Vagina (tissue), 2 donors: ENCODE measurements at regions not wholly inside any gene's neighbourhood (a gene's known extent, or its start where the extent isn't known, plus 50 kb on each side); places are given as distances from the start of the nearest gene placed in this dataset.

Source experiments
- POLR2A ChIP-seq, 2 donors: fragments of 450-650 bp; IDR thresholded peaks; one replicate each; pipeline ENCODE4 v1.6.1; 2017; ENCODE audit warnings: antibody characterized with exemption in 2 of 2, mild to moderate bottlenecking in 2 of 2, moderate library complexity in 2 of 2
- POLR2AphosphoS5 ChIP-seq, 2 donors: sonication (generic); formaldehyde crosslinking; IDR thresholded peaks; one replicate each; pipeline ENCODE4 v1.9.0; 2017; ENCODE audit warnings: antibody characterized with exemption in 2 of 2, mild to moderate bottlenecking in 2 of 2, low read depth in 1 of 2; ENCODE audit not compliant: insufficient read depth in 1 of 2
- TF ChIP-seq, protein P1 (sequence below), 3 experiments: fragments of 450-650 bp in 2 of 3; fragments of 200-600 bp in 1 of 3; sonication (generic) in 1 of 3; IDR thresholded peaks; one replicate each; pipeline ENCODE4 v1.5.1; 2017 to 2019; ENCODE audit warnings: antibody characterized with exemption in 3 of 3, mild to moderate bottlenecking in 2 of 3, moderate library complexity in 2 of 3

- TF ChIP-seq, protein P1, sequence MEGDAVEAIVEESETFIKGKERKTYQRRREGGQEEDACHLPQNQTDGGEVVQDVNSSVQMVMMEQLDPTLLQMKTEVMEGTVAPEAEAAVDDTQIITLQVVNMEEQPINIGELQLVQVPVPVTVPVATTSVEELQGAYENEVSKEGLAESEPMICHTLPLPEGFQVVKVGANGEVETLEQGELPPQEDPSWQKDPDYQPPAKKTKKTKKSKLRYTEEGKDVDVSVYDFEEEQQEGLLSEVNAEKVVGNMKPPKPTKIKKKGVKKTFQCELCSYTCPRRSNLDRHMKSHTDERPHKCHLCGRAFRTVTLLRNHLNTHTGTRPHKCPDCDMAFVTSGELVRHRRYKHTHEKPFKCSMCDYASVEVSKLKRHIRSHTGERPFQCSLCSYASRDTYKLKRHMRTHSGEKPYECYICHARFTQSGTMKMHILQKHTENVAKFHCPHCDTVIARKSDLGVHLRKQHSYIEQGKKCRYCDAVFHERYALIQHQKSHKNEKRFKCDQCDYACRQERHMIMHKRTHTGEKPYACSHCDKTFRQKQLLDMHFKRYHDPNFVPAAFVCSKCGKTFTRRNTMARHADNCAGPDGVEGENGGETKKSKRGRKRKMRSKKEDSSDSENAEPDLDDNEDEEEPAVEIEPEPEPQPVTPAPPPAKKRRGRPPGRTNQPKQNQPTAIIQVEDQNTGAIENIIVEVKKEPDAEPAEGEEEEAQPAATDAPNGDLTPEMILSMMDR (IDR thresholded peaks at IDR 0.05) = no peak
- TF ChIP-seq POLR2A (IDR thresholded peaks at IDR 0.05) (no peak), POLR2AphosphoS5 (IDR thresholded peaks at IDR 0.05; ENCODE audit: insufficient read depth in 1 of 2, low read depth in 1 of 2) (no peak)
These were observed 278.5 kb upstream of the GJB5 start for GRCh38 chr1:34476371-34476770.
